Osteocyte (in vitro differentiated cells): ENCODE measurements at regions not wholly inside any gene's neighbourhood (a gene's known extent, or its start where the extent isn't known, plus 50 kb on each side); places are given as distances from the start of the nearest gene placed in this dataset.

Experiments
- DNase-seq: peaks from one replicate; pipeline ENCODE4 v3.0.0; 2021; ENCODE audit warnings: mixed read lengths; ENCODE audit not compliant: unreplicated experiment; ENCODE audit errors: extremely low spot score
- H3K27ac Mint-ChIP-seq: one replicate; pipeline ENCODE4 v1.8.0; 2021; ENCODE audit warnings: mild to moderate bottlenecking, mixed read lengths; ENCODE audit not compliant: unreplicated experiment
- H3K27me3 Mint-ChIP-seq: one replicate; pipeline ENCODE4 v1.8.0; 2021; ENCODE audit warnings: mixed read lengths; ENCODE audit not compliant: unreplicated experiment
- H3K36me3 Mint-ChIP-seq: one replicate; pipeline ENCODE4 v1.8.0; 2021; ENCODE audit warnings: mixed read lengths; ENCODE audit not compliant: unreplicated experiment
- H3K4me1 Mint-ChIP-seq: one replicate; pipeline ENCODE4 v1.8.0; 2021; ENCODE audit warnings: mixed read lengths; ENCODE audit not compliant: unreplicated experiment
- H3K4me3 Mint-ChIP-seq: one replicate; pipeline ENCODE4 v1.8.0; 2021; ENCODE audit warnings: mild to moderate bottlenecking, moderate library complexity, mixed read lengths; ENCODE audit not compliant: unreplicated experiment
- H3K9me3 Mint-ChIP-seq: one replicate; pipeline ENCODE4 v1.8.0; 2021; ENCODE audit warnings: mixed read lengths; ENCODE audit not compliant: unreplicated experiment
- CTCF ChIP-seq: fragments of 200-600 bp; sonication (generic); IDR thresholded peaks from 2 replicates; pipeline ENCODE4 v1.5.0; 2021; ENCODE audit warnings: antibody characterized with exemption, mild to moderate bottlenecking, moderate library complexity

GRCh38 chr4:146022541-146022940 is 83.9 kb upstream of the ZNF827 start:
- H3K27ac Mint-ChIP-seq = no peak overlapping the region
- H3K9me3 Mint-ChIP-seq = no peaks in the 10 kb centered on the region
- H3K27me3 Mint-ChIP-seq = peaks cover 16% of the 10 kb centered on the region
- no peaks in the 10 kb centered on the region for H3K36me3 Mint-ChIP-seq
- no peak for TF ChIP-seq CTCF
- no peak overlapping the region for H3K4me3 Mint-ChIP-seq
- DNase-seq = no peak
- H3K4me1 Mint-ChIP-seq = no peaks in the 10 kb centered on the region

- H3K27me3 Mint-ChIP-seq = peaks cover 20% of the 10 kb centered on the region
- H3K4me1 Mint-ChIP-seq = no peaks in the 10 kb centered on the region
- H3K4me3 Mint-ChIP-seq = no peak overlapping the region
- no peak for DNase-seq
- no peaks in the 10 kb centered on the region for H3K36me3 Mint-ChIP-seq
- TF ChIP-seq CTCF = no peak
- no peak overlapping the region for H3K27ac Mint-ChIP-seq
- H3K9me3 Mint-ChIP-seq = no peaks in the 10 kb centered on the region
Observed at GRCh38 chr4:146018247-146018646, 79.6 kb upstream of the ZNF827 start.

GRCh38 chr4:146004730-146005129 is 66.1 kb upstream of the ZNF827 start:
- Mint-ChIP-seq H3K27ac (no peak overlapping the region), H3K4me1 (no peaks in the 10 kb centered on the region)

GRCh38 chr4:145988628-145989027 is 50.0 kb upstream of the ZNF827 start:
- no peak for TF ChIP-seq CTCF
- Mint-ChIP-seq H3K27ac (no peak overlapping the region), H3K9me3 (no peaks in the 10 kb centered on the region), H3K27me3 (peaks cover 14% of the 10 kb centered on the region), H3K4me3 (no peak overlapping the region), H3K36me3 (no peaks in the 10 kb centered on the region), H3K4me1 (no peaks in the 10 kb centered on the region)
- DNase-seq = no peak

More at GRCh38 chr4:146004730-146005129, 66.1 kb upstream of the ZNF827 start:
- Mint-ChIP-seq H3K4me3 (no peak overlapping the region), H3K27me3 (no peaks in the 10 kb centered on the region), H3K9me3 (peaks cover 12% of the 10 kb centered on the region), H3K36me3 (no peaks in the 10 kb centered on the region)
- no peak for TF ChIP-seq CTCF
- DNase-seq = no peak
